WTC11 (cell line): ENCODE measurements at regions not wholly inside any gene's neighbourhood (a gene's known extent, or its start where the extent isn't known, plus 50 kb on each side); places are given as distances from the start of the nearest gene placed in this dataset.

Source experiments
- CBFB ChIP-seq: sonication (generic); formaldehyde crosslinking; IDR thresholded peaks from 2 replicates; pipeline ENCODE4 v1.8.1; 2022; ENCODE audit warnings: mild to moderate bottlenecking, low read depth, missing genetic modification reagents
- CREM ChIP-seq: sonication (generic); formaldehyde crosslinking; IDR thresholded peaks from 2 replicates; pipeline ENCODE4 v1.8.1; 2022; ENCODE audit warnings: mild to moderate bottlenecking, missing genetic modification reagents, moderate library complexity
- FOXJ3 ChIP-seq: sonication (generic); formaldehyde crosslinking; IDR thresholded peaks from 2 replicates; pipeline ENCODE4 v1.9.0; 2021; ENCODE audit warnings: missing genetic modification reagents, mild to moderate bottlenecking, borderline replicate concordance
- GTF2I ChIP-seq: fragments of 250-450 bp; sonication (Bioruptor Pico); conservative IDR thresholded peaks from 2 replicates; pipeline ENCODE4 v1.4.0; 2021; ENCODE audit warnings: mild to moderate bottlenecking
- NFATC4 ChIP-seq: fragments of 250-450 bp; sonication (Bioruptor Pico); IDR thresholded peaks from 2 replicates; pipeline ENCODE4 v1.9.0; 2021; ENCODE audit warnings: mild to moderate bottlenecking
- TF ChIP-seq, protein P1 (sequence below): fragments of 200-600 bp; IDR thresholded peaks from 2 replicates; pipeline ENCODE4 v1.8.0; 2022; ENCODE audit warnings: antibody characterized with exemption
- TF ChIP-seq, protein P2 (sequence below): sonication (generic); formaldehyde crosslinking; IDR thresholded peaks from 2 replicates; pipeline ENCODE4 v1.8.1; 2023; ENCODE audit warnings: mild to moderate bottlenecking, missing genetic modification reagents, moderate library complexity

DNA sequence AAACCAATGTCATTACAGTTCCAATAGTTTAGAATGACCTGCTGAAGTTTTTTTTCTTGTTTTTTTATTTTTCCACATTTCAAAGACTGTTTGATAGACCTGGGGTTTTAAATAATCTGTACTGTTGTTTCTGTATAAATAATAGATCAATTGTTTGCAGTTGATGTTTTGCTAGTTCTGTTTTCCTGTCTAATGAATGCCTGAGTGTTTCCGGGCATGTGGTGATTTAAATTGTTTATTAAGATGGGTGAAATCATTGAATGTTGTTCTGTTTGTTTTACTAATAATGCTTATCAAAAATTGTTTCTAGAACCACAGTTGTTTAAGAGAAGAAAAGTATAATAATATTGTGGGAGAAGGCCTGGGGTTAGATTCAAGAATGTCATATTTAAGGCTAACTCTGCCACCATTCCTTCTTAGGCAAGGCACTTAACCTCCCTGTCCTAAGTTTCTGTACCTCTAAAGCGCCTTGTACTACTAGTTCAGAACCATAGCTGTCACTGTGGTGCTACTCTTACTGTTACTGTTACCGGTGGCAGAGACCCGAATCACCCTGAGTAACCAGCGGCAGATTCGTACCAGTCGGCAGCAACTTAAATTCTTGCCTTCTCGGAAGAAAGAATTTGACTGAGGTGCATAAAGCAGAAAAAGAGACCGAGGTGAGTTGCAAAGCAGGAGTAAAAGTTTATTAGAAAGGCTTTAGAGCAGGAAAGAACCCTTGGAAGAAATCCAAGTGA lies 1014.1 kb downstream of the REEP3 start:
- TF ChIP-seq, protein P1, sequence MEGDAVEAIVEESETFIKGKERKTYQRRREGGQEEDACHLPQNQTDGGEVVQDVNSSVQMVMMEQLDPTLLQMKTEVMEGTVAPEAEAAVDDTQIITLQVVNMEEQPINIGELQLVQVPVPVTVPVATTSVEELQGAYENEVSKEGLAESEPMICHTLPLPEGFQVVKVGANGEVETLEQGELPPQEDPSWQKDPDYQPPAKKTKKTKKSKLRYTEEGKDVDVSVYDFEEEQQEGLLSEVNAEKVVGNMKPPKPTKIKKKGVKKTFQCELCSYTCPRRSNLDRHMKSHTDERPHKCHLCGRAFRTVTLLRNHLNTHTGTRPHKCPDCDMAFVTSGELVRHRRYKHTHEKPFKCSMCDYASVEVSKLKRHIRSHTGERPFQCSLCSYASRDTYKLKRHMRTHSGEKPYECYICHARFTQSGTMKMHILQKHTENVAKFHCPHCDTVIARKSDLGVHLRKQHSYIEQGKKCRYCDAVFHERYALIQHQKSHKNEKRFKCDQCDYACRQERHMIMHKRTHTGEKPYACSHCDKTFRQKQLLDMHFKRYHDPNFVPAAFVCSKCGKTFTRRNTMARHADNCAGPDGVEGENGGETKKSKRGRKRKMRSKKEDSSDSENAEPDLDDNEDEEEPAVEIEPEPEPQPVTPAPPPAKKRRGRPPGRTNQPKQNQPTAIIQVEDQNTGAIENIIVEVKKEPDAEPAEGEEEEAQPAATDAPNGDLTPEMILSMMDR: no peak
- TF ChIP-seq GTF2I (CRISPR knock-in tag) (no peak), FOXJ3 (CRISPR knock-in tag) (no peak), NFATC4 (no peak), CREM (CRISPR knock-in tag) (no peak), CBFB (CRISPR knock-in tag) (no peak)
- TF ChIP-seq, protein P2, sequence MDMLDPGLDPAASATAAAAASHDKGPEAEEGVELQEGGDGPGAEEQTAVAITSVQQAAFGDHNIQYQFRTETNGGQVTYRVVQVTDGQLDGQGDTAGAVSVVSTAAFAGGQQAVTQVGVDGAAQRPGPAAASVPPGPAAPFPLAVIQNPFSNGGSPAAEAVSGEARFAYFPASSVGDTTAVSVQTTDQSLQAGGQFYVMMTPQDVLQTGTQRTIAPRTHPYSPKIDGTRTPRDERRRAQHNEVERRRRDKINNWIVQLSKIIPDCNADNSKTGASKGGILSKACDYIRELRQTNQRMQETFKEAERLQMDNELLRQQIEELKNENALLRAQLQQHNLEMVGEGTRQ: no peak
